SK-N-SH treated with all-trans-retinoic acid at 6 μM for 48 hours (cell line): ENCODE measurements at regions not wholly inside any gene's neighbourhood (a gene's known extent, or its start where the extent isn't known, plus 50 kb on each side); places are given as distances from the start of the nearest gene placed in this dataset.

Experiments
- ARNTL ChIP-seq: fragments of 450-650 bp; formaldehyde crosslinking; IDR thresholded peaks from 2 replicates; pipeline ENCODE4 v1.5.0; 2020; ENCODE audit warnings: low read depth, mild to moderate bottlenecking, moderate library complexity, borderline replicate concordance
- CSDC2 ChIP-seq: fragments of 250-450 bp; sonication (Bioruptor Pico); IDR thresholded peaks from 2 replicates; pipeline ENCODE4 v1.5.0; 2020; ENCODE audit warnings: mild to moderate bottlenecking, moderate library complexity
- GLIS3 ChIP-seq: fragments of 250-450 bp; sonication (Bioruptor Pico); IDR thresholded peaks from 2 replicates; pipeline ENCODE4 v1.5.0; 2020; ENCODE audit warnings: mild to moderate bottlenecking, moderate library complexity
- PPARA ChIP-seq: fragments of 250-450 bp; sonication (Bioruptor Pico); IDR thresholded peaks from 2 replicates; pipeline ENCODE4 v1.5.0; 2020; ENCODE audit warnings: mild to moderate bottlenecking, borderline replicate concordance
- ZC3H10 ChIP-seq: fragments of 250-450 bp; sonication (Bioruptor Pico); IDR thresholded peaks from 2 replicates; pipeline ENCODE4 v1.5.1; 2021; ENCODE audit warnings: mild to moderate bottlenecking, moderate library complexity
- TF ChIP-seq, protein P1 (sequence below): fragments of 250-450 bp; sonication (Bioruptor Pico); IDR thresholded peaks from 2 replicates; pipeline ENCODE4 v1.5.0; 2020; ENCODE audit warnings: mild to moderate bottlenecking, moderate library complexity
- TF ChIP-seq, protein P2 (sequence below): fragments of 250-450 bp; sonication (Bioruptor Pico); IDR thresholded peaks from 2 replicates; pipeline ENCODE4 v1.8.0; 2020; ENCODE audit warnings: mild to moderate bottlenecking, moderate library complexity, borderline replicate concordance

DNA sequence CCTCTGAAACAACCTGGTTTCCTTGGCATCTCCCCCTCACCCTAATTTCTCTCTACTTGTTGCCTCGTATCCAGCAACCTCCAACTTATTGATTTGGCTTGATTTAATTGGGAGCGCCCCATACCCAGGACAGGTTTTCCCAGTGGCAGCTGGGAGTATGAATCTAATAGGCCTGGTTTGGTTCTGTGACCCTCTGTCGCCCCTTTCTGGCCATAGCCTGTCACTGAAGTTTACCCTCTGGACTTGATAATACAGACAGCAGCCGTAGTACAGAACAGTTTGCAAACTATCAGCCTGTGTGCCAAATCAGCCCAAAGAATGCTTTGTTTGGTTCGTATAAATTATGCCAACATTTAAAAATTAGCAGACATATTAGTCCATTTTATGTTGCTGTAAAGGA is 525.1 kb upstream of the GOLIM4 start:
- TF ChIP-seq ARNTL (no peak), PPARA (CRISPR knock-in tag) (no peak), ZC3H10 (CRISPR knock-in tag) (no peak), GLIS3 (no peak), CSDC2 (CRISPR knock-in tag) (no peak)
- TF ChIP-seq, protein P1, sequence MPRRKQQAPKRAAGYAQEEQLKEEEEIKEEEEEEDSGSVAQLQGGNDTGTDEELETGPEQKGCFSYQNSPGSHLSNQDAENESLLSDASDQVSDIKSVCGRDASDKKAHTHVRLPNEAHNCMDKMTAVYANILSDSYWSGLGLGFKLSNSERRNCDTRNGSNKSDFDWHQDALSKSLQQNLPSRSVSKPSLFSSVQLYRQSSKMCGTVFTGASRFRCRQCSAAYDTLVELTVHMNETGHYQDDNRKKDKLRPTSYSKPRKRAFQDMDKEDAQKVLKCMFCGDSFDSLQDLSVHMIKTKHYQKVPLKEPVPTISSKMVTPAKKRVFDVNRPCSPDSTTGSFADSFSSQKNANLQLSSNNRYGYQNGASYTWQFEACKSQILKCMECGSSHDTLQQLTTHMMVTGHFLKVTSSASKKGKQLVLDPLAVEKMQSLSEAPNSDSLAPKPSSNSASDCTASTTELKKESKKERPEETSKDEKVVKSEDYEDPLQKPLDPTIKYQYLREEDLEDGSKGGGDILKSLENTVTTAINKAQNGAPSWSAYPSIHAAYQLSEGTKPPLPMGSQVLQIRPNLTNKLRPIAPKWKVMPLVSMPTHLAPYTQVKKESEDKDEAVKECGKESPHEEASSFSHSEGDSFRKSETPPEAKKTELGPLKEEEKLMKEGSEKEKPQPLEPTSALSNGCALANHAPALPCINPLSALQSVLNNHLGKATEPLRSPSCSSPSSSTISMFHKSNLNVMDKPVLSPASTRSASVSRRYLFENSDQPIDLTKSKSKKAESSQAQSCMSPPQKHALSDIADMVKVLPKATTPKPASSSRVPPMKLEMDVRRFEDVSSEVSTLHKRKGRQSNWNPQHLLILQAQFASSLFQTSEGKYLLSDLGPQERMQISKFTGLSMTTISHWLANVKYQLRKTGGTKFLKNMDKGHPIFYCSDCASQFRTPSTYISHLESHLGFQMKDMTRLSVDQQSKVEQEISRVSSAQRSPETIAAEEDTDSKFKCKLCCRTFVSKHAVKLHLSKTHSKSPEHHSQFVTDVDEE (CRISPR knock-in tag), result no peak
- TF ChIP-seq, protein P2, sequence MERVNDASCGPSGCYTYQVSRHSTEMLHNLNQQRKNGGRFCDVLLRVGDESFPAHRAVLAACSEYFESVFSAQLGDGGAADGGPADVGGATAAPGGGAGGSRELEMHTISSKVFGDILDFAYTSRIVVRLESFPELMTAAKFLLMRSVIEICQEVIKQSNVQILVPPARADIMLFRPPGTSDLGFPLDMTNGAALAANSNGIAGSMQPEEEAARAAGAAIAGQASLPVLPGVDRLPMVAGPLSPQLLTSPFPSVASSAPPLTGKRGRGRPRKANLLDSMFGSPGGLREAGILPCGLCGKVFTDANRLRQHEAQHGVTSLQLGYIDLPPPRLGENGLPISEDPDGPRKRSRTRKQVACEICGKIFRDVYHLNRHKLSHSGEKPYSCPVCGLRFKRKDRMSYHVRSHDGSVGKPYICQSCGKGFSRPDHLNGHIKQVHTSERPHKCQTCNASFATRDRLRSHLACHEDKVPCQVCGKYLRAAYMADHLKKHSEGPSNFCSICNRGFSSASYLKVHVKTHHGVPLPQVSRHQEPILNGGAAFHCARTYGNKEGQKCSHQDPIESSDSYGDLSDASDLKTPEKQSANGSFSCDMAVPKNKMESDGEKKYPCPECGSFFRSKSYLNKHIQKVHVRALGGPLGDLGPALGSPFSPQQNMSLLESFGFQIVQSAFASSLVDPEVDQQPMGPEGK (CRISPR knock-in tag), result no peak
